Adrenal gland (tissue), 9 donors: ENCODE measurements at regions not wholly inside any gene's neighbourhood (a gene's known extent, or its start where the extent isn't known, plus 50 kb on each side); places are given as distances from the start of the nearest gene placed in this dataset.

Experiments used
- DNase-seq, 7 donors: peaks; one replicate each; pipeline ENCODE4 v3.0.0-alpha.2; 2019 to 2020
- H3K27ac ChIP-seq, 5 donors: fragments of 200-600 bp; sonication (generic) in 4 of 5; 1 replicate in 3 of 5; 2 replicates in 2 of 5; pipeline versions ENCODE4 v1.5.1 to v1.8.0; 2016 to 2020; ENCODE audit warnings: mild to moderate bottlenecking in 1 of 5
- H3K27me3 ChIP-seq: fragments of 200-600 bp; 2 replicates; pipeline ENCODE4 v1.8.0; 2021
- H3K36me3 ChIP-seq, 2 donors: fragments of 200-600 bp; replicated peaks in 1 of 2; 1 replicate in 1 of 2; 2 replicates in 1 of 2; pipeline versions ENCODE4 v1.5.1 to v1.8.0; 2018 to 2022
- H3K4me1 ChIP-seq, 2 donors: fragments of 200-600 bp; replicated peaks in 1 of 2; 1 replicate in 1 of 2; 2 replicates in 1 of 2; pipeline versions ENCODE4 v1.5.1 to v1.8.0; 2018 to 2021
- H3K4me3 ChIP-seq, 4 donors: fragments of 200-600 bp; sonication (generic) in 3 of 4; one replicate each; pipeline ENCODE4 v1.5.1; 2016 to 2018
- H3K9me3 ChIP-seq, 3 donors: fragments of 200-600 bp; sonication (generic) in 1 of 3; replicated peaks in 1 of 3; 1 replicate in 2 of 3; 2 replicates in 1 of 3; pipeline versions ENCODE4 v1.5.1 to v1.8.0; 2016 to 2021
- CTCF ChIP-seq, 6 experiments: fragments of 450-650 bp in 4 of 6; fragments of 200-600 bp in 2 of 6; sonication (generic) in 1 of 6; IDR thresholded peaks; 1 replicate in 5 of 6; 2 replicates in 1 of 6; pipeline versions ENCODE4 v1.5.1 to v1.8.0; 2016 to 2021; ENCODE audit warnings: antibody characterized with exemption in 6 of 6, mild to moderate bottlenecking in 2 of 6, moderate library complexity in 1 of 6
- POLR2A ChIP-seq, 2 donors: fragments of 450-650 bp; IDR thresholded peaks; one replicate each; pipeline ENCODE4 v1.6.1; 2017; ENCODE audit warnings: antibody characterized with exemption in 2 of 2, mild to moderate bottlenecking in 2 of 2, moderate library complexity in 1 of 2
- WGBS, 4 donors: extraction: QIAGEN DNeasy Blood & Tissue Kit in 2 of 4; methylation state at CpG; one replicate each; pipeline versions ENCODE4 v1.1.5 to v1.1.7; 2013 to 2017; 5-methylcytosine and 5-hydroxymethylcytosine counted together
- intact Hi-C, 2 donors: fragments of 100-400 bp; cut with DNase I; formaldehyde crosslinking; loops; one replicate each; pipeline versions ENCODE4 v1.14.1 to v1.15.0; 2022 to 2023
- donor health status: healthy with polysubstance abuse.
- donor health status: Bipolar disorder and iron deficiency.
- donor health status: DM: yes; HTN: yes; CAD: no.
- donor health status: DM: no; HTN: no; CAD: no.
- donor health status: DM: no; HTN: no; CAD: no.

DNA sequence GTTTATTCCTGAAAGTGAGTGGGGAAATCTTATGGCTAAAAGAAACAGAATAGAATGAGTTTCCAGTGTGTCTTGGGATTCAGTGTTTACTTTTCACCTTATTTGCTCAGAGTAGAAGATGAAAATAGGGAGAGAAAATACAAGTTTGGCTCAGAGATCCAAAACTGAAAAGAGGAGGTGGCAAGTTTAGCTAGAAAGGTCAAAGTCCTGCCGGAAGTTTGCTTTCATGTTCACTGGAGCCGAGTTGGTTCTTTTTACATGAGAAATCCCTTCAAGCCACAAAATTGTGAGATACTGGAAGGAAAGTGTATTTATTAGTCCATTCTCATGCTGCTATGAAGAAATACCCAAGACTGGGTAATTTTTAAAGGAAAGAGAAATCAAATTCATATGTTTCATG lies 604.6 kb downstream of the MRPL39 start:
- Histone ChIP-seq H3K4me1 (no peaks in the 10 kb centered on the region), H3K27me3 (no peaks in the 10 kb centered on the region), H3K4me3 (no peak overlapping the region), H3K27ac (no peak overlapping the region), H3K9me3 (no peaks in the 10 kb centered on the region), H3K36me3 (no peaks in the 10 kb centered on the region)
- WGBS, 4 donors = 23 to 49% (median 41%) methylated on average over 2 of the region's 2 CpGs
- intact Hi-C loops = no loop called here
- DNase-seq = no peak
- TF ChIP-seq CTCF (IDR thresholded peaks at IDR 0.05) (no peak), POLR2A (IDR thresholded peaks at IDR 0.05) (no peak)

DNA sequence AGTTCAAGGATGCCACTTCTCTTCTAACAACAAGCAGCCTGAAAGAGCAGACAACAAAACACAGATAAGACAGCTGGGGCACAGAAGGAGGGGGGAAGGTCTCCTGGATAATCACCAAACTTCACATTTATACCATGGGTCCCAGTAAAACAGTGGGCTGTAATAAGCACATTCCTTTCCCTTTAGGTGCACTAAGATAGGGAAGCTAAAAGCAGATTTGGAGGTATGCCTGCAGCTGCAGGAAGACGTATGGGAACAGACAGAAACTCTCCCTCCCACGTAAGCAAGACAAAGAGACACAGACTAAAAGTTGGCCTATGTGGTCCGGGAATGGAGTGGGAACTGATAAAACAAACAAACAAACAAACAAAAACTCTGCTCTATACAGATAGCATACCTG lies 612.1 kb downstream of the MRPL39 start:
- TF ChIP-seq CTCF (IDR thresholded peaks at IDR 0.05) (no peak), POLR2A (IDR thresholded peaks at IDR 0.05) (no peak)
- Histone ChIP-seq H3K4me1 (peaks cover 0 to 18% of the 10 kb centered on the region in 2 donors), H3K36me3 (no peaks in the 10 kb centered on the region), H3K27ac (peak overlapping the region in 3 of 5 donors; percentile 14 to 55 (median 33)), H3K4me3 (peak overlapping the region in 1 of 4 donors; percentile 36), H3K9me3 (no peaks in the 10 kb centered on the region), H3K27me3 (no peaks in the 10 kb centered on the region)
- intact Hi-C loops = no loop called here
- DNase-seq = peak in 2 of 7 donors; percentile 7 to 13
- WGBS, 4 donors = 3 to 25% (median 7%) methylated on average over 3 of the region's 3 CpGs

DNA sequence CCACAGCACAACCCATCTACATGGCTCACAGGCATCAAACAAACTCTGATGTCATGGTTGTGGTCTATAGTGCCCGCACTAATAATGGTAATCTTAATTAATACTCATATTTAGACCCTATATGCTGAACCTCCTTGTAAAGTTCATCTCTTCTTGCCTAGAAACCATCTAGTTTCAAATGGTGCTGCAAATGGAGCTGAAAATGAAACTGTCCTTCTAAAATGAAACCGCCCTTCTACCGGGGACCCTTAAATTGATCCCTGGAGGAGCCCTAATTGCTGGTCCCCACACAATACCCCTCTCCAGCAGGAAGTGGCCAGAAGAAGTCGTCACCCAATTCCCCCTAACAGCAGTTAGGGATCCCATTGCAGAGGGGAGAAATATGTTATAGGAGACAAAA lies 612.6 kb downstream of the MRPL39 start:
- DNase-seq = no peak
- intact Hi-C loops = no loop called here

DNA sequence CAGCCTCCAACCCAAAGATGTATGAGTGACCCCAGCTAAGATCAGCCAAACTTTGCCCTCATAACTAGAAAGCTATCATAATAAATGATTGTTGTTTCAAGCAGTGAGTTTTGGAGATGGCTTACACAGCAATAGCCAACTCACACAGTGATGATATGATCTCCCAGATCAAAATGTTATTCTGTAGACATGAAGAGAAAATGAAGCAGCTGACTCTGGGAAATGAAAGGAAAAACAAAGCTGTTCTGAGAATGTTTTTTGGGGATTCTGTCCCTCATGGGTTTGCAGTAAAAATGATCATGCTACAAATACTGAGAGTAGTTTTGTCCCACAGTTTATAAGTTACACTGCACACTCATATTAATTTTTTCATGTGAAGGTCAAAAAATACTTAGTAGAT lies 617.8 kb downstream of the MRPL39 start:
- H3K27me3 ChIP-seq = no peaks in the 10 kb centered on the region
- TF ChIP-seq CTCF (IDR thresholded peaks at IDR 0.05) (no peak), POLR2A (IDR thresholded peaks at IDR 0.05) (no peak)
- H3K9me3 ChIP-seq = no peaks in the 10 kb centered on the region
- peaks cover 0 to 7% of the 10 kb centered on the region in 2 donors for H3K4me1 ChIP-seq
- no peak overlapping the region for H3K4me3 ChIP-seq
- no peak for DNase-seq
- intact Hi-C loops = no loop called here
- no peak overlapping the region for H3K27ac ChIP-seq
- H3K36me3 ChIP-seq = no peaks in the 10 kb centered on the region

More for the DNA sequence above, 612.6 kb downstream of the MRPL39 start:
- peak overlapping the region in 3 of 5 donors; percentile 14 to 55 (median 33) for H3K27ac ChIP-seq
- H3K4me3 ChIP-seq = peak overlapping the region in 1 of 4 donors; percentile 36
- peaks cover 0 to 18% of the 10 kb centered on the region in 2 donors for H3K4me1 ChIP-seq
- 58 to 72% (median 59%) methylated on average over 4 of the region's 4 CpGs for WGBS, 4 donors
- H3K27me3 ChIP-seq = no peaks in the 10 kb centered on the region
- no peaks in the 10 kb centered on the region for H3K36me3 ChIP-seq
- H3K9me3 ChIP-seq = no peaks in the 10 kb centered on the region
- TF ChIP-seq POLR2A (IDR thresholded peaks at IDR 0.05) (no peak), CTCF (IDR thresholded peaks at IDR 0.05) (no peak)
